ENCODE measurements at regions not wholly inside any gene's neighbourhood (a gene's known extent, or its start where the extent isn't known, plus 50 kb on each side); places are given as distances from the start of the nearest gene placed in this dataset.

- no peak for TF ChIP-seq CTCF (IDR thresholded peaks at IDR 0.05)
- no peak for TF ChIP-seq POLR2A (IDR thresholded peaks at IDR 0.05)
Observed at GRCh38 chr17:36684134-36684533, 82.8 kb downstream of the MRM1 start.

Data from thyroid gland (tissue), 4 donors.